ENCODE measurements at regions not wholly inside any gene's neighbourhood (a gene's known extent, or its start where the extent isn't known, plus 50 kb on each side); places are given as distances from the start of the nearest gene placed in this dataset.

DNA sequence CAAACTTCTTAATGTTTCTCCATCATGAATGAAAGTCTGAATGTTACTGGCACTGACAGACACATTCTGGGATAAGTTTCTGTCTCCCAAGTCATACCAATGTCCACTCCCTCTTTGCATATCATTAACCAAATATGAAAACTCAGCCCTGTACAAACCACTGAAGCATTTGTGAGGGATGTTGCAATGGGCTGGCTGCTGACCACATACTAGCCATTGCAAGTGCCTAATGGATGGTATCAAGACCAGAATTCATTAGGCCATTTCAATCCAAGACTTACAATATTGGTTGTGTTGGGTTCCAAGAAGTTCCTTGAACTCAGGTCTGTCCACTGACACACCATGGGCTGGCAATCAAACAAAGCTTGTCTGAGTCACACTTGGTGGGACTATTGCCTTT lies 73.8 kb downstream of the CBLN2 start:
- H3K27ac ChIP-seq, result no peak overlapping the region
- TF ChIP-seq, protein P1, sequence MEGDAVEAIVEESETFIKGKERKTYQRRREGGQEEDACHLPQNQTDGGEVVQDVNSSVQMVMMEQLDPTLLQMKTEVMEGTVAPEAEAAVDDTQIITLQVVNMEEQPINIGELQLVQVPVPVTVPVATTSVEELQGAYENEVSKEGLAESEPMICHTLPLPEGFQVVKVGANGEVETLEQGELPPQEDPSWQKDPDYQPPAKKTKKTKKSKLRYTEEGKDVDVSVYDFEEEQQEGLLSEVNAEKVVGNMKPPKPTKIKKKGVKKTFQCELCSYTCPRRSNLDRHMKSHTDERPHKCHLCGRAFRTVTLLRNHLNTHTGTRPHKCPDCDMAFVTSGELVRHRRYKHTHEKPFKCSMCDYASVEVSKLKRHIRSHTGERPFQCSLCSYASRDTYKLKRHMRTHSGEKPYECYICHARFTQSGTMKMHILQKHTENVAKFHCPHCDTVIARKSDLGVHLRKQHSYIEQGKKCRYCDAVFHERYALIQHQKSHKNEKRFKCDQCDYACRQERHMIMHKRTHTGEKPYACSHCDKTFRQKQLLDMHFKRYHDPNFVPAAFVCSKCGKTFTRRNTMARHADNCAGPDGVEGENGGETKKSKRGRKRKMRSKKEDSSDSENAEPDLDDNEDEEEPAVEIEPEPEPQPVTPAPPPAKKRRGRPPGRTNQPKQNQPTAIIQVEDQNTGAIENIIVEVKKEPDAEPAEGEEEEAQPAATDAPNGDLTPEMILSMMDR (IDR thresholded peaks at IDR 0.05; ENCODE audit: low read depth, low read length, missing control alignments), result no peak
- no peak overlapping the region for H3K4me3 ChIP-seq (ENCODE audit: low read depth, low read length)
- no peak for DNase-seq
- H3K27me3 ChIP-seq (replicated peaks), result no peaks in the 10 kb centered on the region
- in situ Hi-C loops (cut with HindIII; ENCODE audit: low pct_ligation_motif_present, low sequenced_read_pairs), result no loop called here
- no peaks in the 10 kb centered on the region for H3K36me3 ChIP-seq (replicated peaks)

DNA sequence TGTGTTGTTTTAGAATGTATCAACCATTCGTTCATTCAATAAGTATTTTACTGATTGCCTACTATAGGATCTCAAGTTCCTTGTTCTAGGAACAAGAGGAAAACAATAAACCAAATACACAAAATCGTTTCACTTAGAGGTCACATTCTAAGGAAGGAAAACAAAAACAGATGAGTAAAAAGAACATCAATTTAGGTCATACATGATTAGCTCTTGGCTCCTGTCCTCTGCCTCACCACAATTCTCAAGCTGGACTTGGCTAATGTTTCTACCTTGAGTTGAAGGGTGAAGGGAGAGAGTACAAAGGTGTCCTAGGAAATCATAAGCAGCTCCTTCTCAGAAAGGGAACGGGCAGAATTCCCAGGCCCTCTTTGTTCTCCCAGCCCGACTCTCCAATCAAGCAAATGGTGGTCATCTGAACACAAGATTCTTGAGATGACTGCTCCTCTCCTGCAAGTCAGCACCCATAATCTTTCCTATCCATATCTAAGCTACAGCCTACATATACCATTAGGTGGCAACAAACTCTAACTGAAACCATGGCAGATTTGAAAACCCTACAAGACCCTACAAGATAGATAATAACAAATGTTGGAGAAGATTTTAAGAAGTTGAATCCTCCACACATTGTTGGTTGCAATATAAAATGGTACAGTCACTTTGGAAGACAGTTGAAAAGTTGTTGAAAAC lies 76.0 kb downstream of the CBLN2 start:
- H3K27ac ChIP-seq, result no peak overlapping the region
- no peaks in the 10 kb centered on the region for H3K27me3 ChIP-seq (replicated peaks)
- TF ChIP-seq, protein P1 (IDR thresholded peaks at IDR 0.05; ENCODE audit: low read depth, low read length, missing control alignments), result no peak
- in situ Hi-C loops (cut with HindIII; ENCODE audit: low pct_ligation_motif_present, low sequenced_read_pairs), result no loop called here
- no peak overlapping the region for H3K4me3 ChIP-seq (ENCODE audit: low read depth, low read length)
- DNase-seq, result no peak
- no peaks in the 10 kb centered on the region for H3K36me3 ChIP-seq (replicated peaks)

DNA sequence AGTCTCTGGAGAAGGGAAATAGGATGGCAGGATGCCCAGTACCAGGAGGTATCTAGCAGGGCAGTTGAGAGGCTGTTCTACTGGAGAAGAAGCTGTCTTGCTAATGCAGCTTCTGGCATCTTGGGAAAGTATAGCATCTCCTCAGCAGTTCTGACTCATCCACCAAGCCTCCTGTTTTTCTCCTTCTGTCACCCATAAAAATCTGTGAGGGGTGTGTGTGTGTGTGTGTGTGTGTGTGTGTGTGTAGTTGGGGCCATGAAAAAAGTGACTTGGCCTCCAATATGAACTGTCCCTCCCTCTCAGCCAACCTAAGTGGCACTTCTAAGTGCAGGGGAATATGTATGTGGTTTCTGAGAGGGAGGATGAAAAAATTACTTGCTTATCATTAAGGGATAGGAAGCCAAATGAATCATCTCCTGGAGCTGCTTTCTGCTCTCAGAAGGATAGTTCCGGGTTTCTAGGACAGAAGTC lies 83.9 kb downstream of the CBLN2 start:
- Histone ChIP-seq H3K36me3 (replicated peaks) (no peaks in the 10 kb centered on the region), H3K4me3 (ENCODE audit: low read depth, low read length) (no peak overlapping the region), H3K27ac (no peak overlapping the region), H3K27me3 (replicated peaks) (no peaks in the 10 kb centered on the region)
- in situ Hi-C loops (cut with HindIII; ENCODE audit: low pct_ligation_motif_present, low sequenced_read_pairs), result no loop called here
- TF ChIP-seq, protein P1 (IDR thresholded peaks at IDR 0.05; ENCODE audit: low read depth, low read length, missing control alignments), result no peak
- DNase-seq, result no peak

DNA sequence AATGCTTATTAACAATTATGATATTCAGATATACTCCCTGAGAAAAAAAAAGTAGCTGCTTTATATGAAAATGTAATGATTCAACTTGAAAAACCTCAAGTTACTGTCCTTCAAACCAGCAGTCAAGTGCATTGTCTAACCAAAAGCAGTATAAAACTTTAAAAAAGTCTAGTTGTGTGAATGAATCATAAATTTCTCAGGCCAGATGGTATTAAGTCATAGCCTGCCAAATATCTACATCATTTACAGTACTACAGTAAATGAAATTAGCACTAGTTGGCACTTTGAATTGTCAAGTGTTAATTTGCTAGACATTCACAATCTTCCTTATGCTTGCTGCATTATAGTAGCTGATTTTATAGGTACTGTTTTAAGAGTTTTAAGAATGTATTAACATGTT lies 85.9 kb downstream of the CBLN2 start:
- Histone ChIP-seq H3K27me3 (replicated peaks) (no peaks in the 10 kb centered on the region), H3K27ac (no peak overlapping the region), H3K36me3 (replicated peaks) (no peaks in the 10 kb centered on the region), H3K4me3 (ENCODE audit: low read depth, low read length) (no peak overlapping the region)
- no peak for DNase-seq
- in situ Hi-C loops (cut with HindIII; ENCODE audit: low pct_ligation_motif_present, low sequenced_read_pairs), result no loop called here
- TF ChIP-seq, protein P1 (IDR thresholded peaks at IDR 0.05; ENCODE audit: low read depth, low read length, missing control alignments), result no peak

DNA sequence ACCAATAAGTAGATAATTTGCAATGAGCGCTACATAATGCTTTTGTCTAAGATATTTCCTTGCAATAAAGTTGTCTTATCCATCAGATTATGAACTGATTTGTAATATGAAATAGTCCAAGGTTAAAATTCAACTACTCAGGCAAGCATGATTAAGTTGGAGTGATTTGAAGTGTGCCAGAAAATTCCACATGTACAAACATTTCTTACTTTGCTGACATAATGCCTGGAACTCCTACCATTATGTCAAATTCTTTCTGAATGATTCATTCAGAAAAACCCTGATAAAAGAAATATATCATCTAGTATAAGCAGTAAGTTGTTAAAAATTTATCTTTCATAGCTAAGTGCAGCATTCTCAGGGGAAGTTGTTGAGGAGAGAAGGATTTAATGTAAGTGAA lies 87.3 kb downstream of the CBLN2 start:
- in situ Hi-C loops (cut with HindIII; ENCODE audit: low pct_ligation_motif_present, low sequenced_read_pairs), result no loop called here
- TF ChIP-seq, protein P1 (IDR thresholded peaks at IDR 0.05; ENCODE audit: low read depth, low read length, missing control alignments), result no peak
- H3K36me3 ChIP-seq (replicated peaks), result no peaks in the 10 kb centered on the region
- no peak for DNase-seq
- no peak overlapping the region for H3K4me3 ChIP-seq (ENCODE audit: low read depth, low read length)
- H3K27ac ChIP-seq, result no peak overlapping the region
- no peaks in the 10 kb centered on the region for H3K27me3 ChIP-seq (replicated peaks)

DNA sequence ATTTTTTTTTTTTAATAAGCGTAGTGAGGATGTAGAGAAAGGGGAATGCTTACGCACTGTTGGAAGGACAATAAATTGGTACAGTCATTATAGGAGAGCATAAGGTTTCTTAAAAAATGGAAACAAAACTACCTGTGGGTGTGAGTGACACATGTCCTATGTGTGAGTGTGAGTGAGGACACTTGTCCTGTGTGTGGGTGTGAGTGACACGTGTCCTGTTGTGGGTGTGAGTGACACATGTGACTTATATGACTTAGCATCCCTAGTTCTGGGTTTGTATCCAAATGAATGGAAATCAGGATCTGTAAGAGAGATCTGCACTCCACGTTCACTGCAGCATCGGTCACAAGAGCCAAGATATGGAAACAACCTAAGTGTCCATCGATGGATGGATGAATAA lies 91.8 kb downstream of the CBLN2 start:
- Histone ChIP-seq H3K36me3 (replicated peaks) (no peaks in the 10 kb centered on the region), H3K27ac (no peak overlapping the region), H3K4me3 (ENCODE audit: low read depth, low read length) (no peak overlapping the region), H3K27me3 (replicated peaks) (no peaks in the 10 kb centered on the region)
- TF ChIP-seq, protein P1 (IDR thresholded peaks at IDR 0.05; ENCODE audit: low read depth, low read length, missing control alignments), result no peak
- no peak for DNase-seq
- in situ Hi-C loops (cut with HindIII; ENCODE audit: low pct_ligation_motif_present, low sequenced_read_pairs), result no loop called here

All from brain microvascular endothelial cell (primary cell).